DND-41 (cell line): ENCODE measurements at regions not wholly inside any gene's neighbourhood (a gene's known extent, or its start where the extent isn't known, plus 50 kb on each side); places are given as distances from the start of the nearest gene placed in this dataset.

Experiments
- CTCF ChIP-seq: IDR thresholded peaks from 2 replicates; pipeline ENCODE4 v1.5.1; 2012; ENCODE audit warnings: borderline replicate concordance, low read length, moderate library complexity, mild to moderate bottlenecking; ENCODE audit not compliant: poor library complexity, severe bottlenecking; ENCODE audit errors: extremely low read depth
- EZH2 ChIP-seq: IDR thresholded peaks from 3 replicates; pipeline ENCODE4 v1.6.1; 2012; ENCODE audit warnings: borderline replicate concordance, low read depth, mild to moderate bottlenecking, moderate library complexity, low read length, inconsistent platforms; ENCODE audit not compliant: severe bottlenecking

- TF ChIP-seq CTCF = no peak
- TF ChIP-seq EZH2 = no peak
Measured at GRCh38 chr2:64250063-64250462, 105.8 kb upstream of the PELI1 start.
